Mesenteric fat pad (tissue), 1 donor: ENCODE measurements at regions not wholly inside any gene's neighbourhood (a gene's known extent, or its start where the extent isn't known, plus 50 kb on each side); places are given as distances from the start of the nearest gene placed in this dataset.
"Not testable (repeated sequence)": the region's sequence is repeated elsewhere in the genome, so short reads cannot be mapped to it uniquely, and the experiment has no call there.

Experiments used
- DNase-seq: peaks from one replicate; pipeline ENCODE4 v3.0.0-alpha.2; 2020; ENCODE audit warnings: low spot score
- donor health status: DM: yes; HTN: yes; CAD: no.

DNA sequence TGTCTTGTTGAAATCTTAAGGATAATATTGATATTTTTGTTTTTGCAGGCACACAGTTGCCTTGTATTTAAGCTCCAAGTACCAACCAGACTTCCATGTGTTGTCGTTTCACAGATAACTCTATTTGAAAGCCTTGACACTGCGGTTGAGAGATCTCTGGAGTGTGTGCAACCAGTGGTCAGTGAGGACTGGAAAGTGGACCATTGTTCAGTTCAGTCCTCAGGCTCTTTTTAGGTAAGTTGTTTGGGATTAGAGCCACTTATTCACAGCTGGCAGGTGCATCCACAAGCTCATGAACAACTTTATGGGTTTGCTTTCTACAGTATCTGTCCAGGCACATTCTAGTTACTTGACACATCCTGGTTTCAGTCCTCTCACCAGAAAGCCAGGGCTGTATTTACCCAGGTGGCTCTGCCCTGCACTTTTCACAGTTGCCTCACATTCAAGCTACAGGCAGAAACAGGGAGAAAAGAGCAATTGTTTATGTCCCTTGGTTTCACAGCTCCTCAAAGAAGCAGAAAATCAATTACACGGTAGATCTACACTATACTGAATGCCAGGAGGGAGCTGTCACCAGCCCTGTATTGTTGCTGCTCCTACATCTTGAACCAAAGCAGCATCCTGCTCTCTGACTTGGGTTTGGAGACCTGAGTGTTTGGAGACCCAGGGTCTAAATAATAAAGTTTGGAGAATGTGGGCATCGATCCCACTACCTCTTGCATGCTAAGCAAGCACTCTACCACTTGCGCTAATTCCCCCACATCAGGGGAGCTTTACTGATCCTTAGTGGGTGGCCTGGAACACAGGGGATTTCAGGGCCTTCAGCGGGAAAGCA, 543.3 kb downstream of the PRIM2 start:
- DNase-seq: not testable (repeated sequence)

GRCh38 chr6:57870083-57870482, 552.7 kb downstream of the PRIM2 start:
- DNase-seq: not testable (repeated sequence)

DNA sequence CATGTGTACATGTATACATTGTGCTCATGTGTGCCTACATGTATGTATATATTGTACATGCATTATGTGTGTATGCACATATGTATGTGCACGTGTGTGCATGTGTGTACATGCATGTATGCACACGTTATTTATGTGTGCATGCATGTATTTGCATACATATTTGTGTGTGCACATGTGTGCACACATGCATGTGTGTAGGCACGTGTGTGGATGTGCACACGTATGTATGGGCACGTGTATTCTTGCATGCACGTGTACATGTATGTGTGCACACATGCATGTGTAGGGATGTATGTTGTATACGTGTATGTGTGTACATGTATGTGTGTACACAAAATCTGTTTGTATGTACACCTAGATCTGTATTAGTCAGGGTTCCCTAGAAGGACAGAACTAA, 556.0 kb downstream of the PRIM2 start:
- DNase-seq: not testable (repeated sequence)

GRCh38 chr6:57876659-57877058, 559.2 kb downstream of the PRIM2 start:
- DNase-seq: not testable (repeated sequence)

GRCh38 chr6:57877729-57878128, 560.3 kb downstream of the PRIM2 start:
- not testable (repeated sequence) for DNase-seq

DNA sequence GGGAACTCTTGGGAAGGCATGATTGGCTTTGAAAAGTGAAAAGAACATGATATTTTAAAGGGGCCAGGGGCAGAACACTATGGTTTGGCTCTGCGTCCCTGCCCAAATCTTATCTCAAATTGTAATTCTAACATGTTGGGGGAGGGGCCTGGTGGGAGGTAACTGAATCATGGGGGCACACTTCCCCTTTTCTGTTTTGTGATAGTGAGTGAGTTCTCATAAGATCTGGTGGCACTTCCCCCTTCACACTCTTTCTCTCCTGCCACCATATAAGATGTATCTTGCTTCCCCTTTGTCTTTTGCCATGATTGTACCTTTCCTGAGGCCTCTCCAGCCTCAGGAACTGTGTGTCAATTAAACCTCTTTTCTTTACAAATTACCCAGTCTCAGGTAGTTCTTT, 561.4 kb downstream of the PRIM2 start:
- not testable (repeated sequence) for DNase-seq

DNA sequence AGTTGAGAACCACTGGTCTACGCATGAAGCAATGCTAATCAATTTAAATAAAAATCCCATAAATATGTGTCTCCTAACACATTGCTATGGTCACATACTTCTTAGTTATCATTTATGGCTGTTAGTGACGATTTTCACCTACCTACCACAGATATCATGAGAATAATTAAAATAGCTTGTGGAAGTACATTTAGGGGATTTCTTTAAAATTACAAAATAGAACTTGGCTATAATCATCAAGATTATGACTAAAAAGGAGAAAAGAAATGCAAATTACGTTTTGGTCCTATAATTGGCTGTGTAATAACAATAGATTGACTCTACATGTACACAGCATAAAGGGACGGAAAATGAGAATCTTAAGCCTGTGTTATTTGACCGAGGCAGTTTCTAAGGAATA, 581.4 kb downstream of the PRIM2 start:
- DNase-seq: not testable (repeated sequence)

DNA sequence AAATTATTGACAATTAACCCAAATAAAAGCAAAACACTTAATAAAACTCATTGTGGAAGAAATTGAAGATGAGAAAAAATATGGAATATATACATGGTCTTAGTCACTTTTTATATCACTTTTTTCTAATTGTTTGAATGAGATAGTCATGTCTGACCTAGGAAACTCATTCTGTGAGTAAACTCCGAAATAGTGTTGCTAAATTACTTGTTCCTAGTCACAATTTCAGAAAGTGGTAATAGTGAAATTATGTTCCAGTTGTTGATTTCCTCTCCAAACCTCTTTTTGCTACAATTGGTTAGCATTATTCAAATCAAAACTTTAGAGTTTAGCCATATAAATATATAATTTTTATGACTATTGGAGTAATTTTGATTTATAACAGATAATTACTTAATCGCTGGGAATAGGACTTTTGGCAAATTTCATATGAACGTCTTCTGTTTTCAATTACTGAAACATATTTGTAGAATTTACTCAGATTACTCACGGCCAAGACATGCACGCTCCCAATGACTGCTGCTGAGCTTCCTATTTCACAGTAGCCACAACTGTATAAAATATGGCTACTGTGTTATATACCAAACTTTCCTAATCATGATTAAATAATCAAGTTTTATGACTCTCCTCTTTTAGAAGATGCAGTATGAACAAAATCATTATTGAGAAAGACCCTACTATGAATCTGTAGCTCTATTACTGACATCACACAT, 583.4 kb downstream of the PRIM2 start:
- not testable (repeated sequence) for DNase-seq

- DNase-seq: not testable (repeated sequence)
Observed at GRCh38 chr6:57901445-57901844, 584.0 kb downstream of the PRIM2 start.

- not testable (repeated sequence) for DNase-seq
Observed at GRCh38 chr6:57904356-57904755, 586.9 kb downstream of the PRIM2 start.

- not testable (repeated sequence) for DNase-seq
Observed at GRCh38 chr6:57915300-57915699, 597.9 kb downstream of the PRIM2 start.

DNA sequence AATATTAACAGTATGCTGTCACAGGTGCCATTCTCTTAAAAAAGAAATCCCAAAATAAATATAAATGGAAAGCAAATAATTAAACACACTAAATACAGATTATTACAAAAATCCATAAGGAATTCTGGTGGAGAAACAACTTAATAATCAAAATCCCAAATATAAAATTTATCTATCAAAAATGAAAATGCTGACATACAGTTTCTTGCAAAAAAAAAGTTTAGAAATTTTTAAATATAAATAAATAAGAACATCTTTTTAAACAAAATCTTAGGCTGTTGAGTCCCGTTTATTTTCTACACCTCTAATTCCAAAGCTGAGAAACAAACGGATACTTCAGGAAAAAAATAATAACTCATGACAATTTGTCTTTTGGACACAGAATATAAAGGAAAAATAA, 625.5 kb downstream of the PRIM2 start:
- not testable (repeated sequence) for DNase-seq

DNA sequence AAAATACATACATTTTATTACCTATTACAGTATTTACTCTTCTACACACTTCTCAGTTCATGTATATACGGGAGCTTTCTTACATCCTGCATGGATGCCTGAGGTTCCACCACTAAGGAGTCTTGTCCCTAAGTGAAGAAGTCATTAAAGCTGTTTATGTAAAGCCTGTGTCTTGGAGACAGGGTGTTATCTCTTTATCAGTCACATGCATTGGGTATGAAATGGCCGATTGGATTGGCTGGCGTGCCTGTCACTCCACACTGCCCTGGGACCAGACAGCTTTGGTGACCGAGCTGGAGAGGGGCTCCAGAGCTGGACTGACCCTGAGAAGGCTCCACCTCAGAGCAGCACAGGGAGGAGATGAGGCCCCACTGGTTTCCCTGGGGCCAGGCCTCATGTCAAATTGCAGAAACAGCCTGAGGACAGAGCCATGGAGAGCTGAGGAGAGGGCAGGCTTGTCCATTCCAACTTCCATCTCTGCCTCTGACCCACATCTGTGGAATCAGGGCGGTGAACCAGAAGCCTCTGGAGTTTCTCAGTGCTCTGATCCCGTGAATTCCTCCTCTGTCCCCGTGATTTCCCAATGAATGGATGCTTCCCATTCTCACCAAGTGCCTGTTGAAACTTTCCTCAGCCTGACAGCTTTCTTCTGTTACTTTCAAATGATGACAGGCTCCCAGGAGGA, 628.8 kb downstream of the PRIM2 start:
- not testable (repeated sequence) for DNase-seq

DNA sequence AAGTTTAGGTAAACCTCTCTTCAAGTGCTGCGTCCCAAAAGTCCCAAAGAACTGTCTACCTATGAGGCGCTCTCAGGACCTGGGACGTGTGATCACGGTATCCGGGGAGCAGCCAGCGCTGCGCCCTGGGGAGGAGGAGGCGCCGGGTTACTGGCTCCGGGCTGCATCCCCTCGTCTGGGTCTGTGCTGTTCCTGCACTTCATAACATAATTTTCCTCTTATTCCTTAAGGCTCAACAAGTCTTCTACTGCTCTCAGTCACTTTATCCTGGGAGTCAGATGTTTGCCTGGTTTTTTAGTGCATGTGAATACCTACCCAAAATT, 629.3 kb downstream of the PRIM2 start:
- DNase-seq: not testable (repeated sequence)

DNA sequence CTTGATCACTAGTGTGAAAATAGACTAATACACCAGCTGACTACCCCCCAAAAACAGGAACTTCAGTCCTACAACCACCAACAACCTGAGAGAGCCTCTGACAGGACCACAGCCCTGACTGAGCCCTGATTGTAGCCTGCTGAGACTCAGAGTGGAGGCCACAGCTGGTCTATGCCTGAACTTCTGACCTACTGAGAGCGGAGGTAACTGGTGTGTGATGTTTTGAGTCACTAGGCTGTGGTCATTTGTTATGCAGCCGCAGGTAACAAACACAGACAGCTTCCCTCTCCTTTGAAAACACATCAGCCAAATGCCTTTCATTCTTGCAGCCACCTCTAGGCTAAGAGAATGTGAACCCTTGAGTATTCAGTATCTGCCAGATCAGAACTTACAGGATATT, 631.1 kb downstream of the PRIM2 start:
- DNase-seq: not testable (repeated sequence)

DNA sequence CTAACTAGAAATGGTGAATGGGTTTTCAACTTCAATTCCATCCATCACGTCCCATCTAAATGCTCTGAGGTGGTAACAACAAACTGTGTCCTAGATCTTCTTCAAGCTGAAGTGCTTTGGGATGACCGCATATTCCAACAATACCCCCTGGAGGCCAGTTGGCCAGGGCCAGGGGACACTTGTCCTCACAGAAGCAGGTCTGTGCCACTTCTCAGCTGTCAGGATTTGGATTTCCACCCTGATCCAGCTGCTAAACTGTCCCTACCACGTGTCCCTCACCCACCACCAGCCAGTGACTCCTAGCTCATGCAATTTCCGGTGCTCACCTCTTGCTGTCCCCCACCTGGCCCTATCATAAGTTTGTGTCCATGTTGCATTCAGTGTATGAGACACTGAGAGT, 633.0 kb downstream of the PRIM2 start:
- DNase-seq: not testable (repeated sequence)

GRCh38 chr6:57966757-57967156, 649.3 kb downstream of the PRIM2 start:
- DNase-seq: not testable (repeated sequence)

GRCh38 chr6:57971956-57972355, 654.5 kb downstream of the PRIM2 start:
- DNase-seq: not testable (repeated sequence)

- no peak for DNase-seq
Observed at GRCh38 chr6:57974653-57975052, 657.2 kb downstream of the PRIM2 start.

DNA sequence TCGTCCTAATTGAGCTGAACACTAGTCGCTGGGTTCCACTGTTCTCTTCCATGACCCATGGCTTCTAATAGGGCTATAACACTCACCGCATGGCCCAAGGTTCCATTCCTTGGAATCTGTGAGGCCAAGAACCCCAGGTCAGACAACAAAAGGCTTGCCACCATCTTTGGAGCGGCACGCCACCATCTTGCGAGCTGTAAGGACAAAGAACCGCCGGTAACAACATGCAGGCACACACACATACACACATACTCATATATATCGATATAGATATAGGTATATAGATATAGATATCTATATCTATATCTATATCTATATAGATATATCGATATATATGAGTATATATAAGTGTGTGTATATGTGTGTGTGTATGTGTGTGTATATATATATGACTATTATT, 657.7 kb downstream of the PRIM2 start:
- DNase-seq: not testable (repeated sequence)

- not testable (repeated sequence) for DNase-seq
Observed at GRCh38 chr6:57976371-57976770, 658.9 kb downstream of the PRIM2 start.

DNA sequence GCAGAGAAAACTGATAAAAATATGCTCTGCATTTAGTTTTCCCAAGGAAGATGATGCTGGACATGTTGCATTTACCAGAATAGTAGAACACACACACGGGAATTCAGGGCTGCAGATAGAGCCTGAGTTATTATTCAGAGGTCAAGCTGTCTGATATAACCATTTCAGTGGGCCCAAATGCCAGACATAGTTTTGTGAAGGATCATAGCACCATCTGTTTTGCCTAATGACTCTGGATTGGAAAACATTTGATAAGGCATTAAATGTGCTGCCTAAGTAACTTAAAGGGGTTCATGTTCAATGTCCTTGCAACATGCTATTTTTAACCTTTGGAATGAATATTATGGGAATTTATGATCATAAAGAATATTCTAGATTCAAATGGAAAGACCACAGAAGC, 666.2 kb downstream of the PRIM2 start:
- DNase-seq: not testable (repeated sequence)
